ENCODE measurements at regions not wholly inside any gene's neighbourhood (a gene's known extent, or its start where the extent isn't known, plus 50 kb on each side); places are given as distances from the start of the nearest gene placed in this dataset.

GRCh38 chr13:109387471-109387870, 398.9 kb downstream of the IRS2 start:
- ATAC-seq (no peak), DNase-seq (ENCODE audit: low read depth, low spot score) (no peak)
- H3K4me2 ChIP-seq (ENCODE audit: low read length): no peak overlapping the region
- no peaks in the 10 kb centered on the region; the same call in 1 of the 2 replicates for H3K79me2 ChIP-seq (ENCODE audit: insufficient read depth, low read length)
- no peaks in the 10 kb centered on the region for H3K27me3 ChIP-seq (ENCODE audit: insufficient read depth, low read length)
- H3K9me2 ChIP-seq (ENCODE audit: insufficient read depth): no peaks in the 10 kb centered on the region
- H3K9me3 ChIP-seq (ENCODE audit: control insufficient read depth in 1 of 2, insufficient read depth in 1 of 2, low read depth in 1 of 2, low read length in 2 of 2): no peaks in the 10 kb centered on the region
- H3K9ac ChIP-seq (ENCODE audit: low read length): no peak overlapping the region
- ChIA-PET RAD21 (ENCODE audit: low non-redundant PET in 1 of 2, low total read pairs in 2 of 2, uncharacterized antibody in 2 of 2, unreplicated experiment in 2 of 2) (no interaction called here), CTCF (no interaction called here), POLR2A (no interaction called here)
- no peak overlapping the region for H2AFZ ChIP-seq (ENCODE audit: low read depth, low read length, poor library complexity, severe bottlenecking)
- no peaks in the 10 kb centered on the region for H3K4me1 ChIP-seq (ENCODE audit: control insufficient read depth in 1 of 2, insufficient read depth in 2 of 2, low read length in 2 of 2)
- no peaks in the 10 kb centered on the region for H3K36me3 ChIP-seq (ENCODE audit: control insufficient read depth in 1 of 2, insufficient read depth in 2 of 2, low read length in 2 of 2)
- TF ChIP-seq CEBPB (IDR thresholded peaks at IDR 0.05; ENCODE audit: low read depth) (no peak), EZH2 (IDR thresholded peaks at IDR 0.05) (no peak), CTCF (IDR thresholded peaks at IDR 0.05 in 2 of 3, conservative IDR thresholded peaks at IDR 0.05 in 1 of 3; ENCODE audit: borderline replicate concordance in 1 of 3, insufficient read depth in 1 of 3, low read depth in 2 of 3, low read length in 2 of 3) (no peak), SIN3A (IDR thresholded peaks at IDR 0.05; ENCODE audit: low read depth) (no peak), MAX (IDR thresholded peaks at IDR 0.05) (no peak), TCF7L2 (IDR thresholded peaks at IDR 0.05; ENCODE audit: borderline replicate concordance, extremely low read depth, insufficient read depth, insufficient read length) (no peak), ELF1 (IDR thresholded peaks at IDR 0.05; ENCODE audit: borderline replicate concordance, low read depth) (no peak)
- no peaks in the 10 kb centered on the region for H4K20me1 ChIP-seq (ENCODE audit: insufficient read depth)
- H3K4me3 ChIP-seq (replicated peaks in 1 of 2; ENCODE audit: low read depth in 1 of 2, low read length in 2 of 2): no peak overlapping the region
- intact Hi-C loops (cut with micrococcal nuclease): no loop called here
- no peak overlapping the region for H3K27ac ChIP-seq (ENCODE audit: low read depth, low read length)
- no TSS peak for BruUV-seq (replicated peaks)

GRCh38 chr13:109385242-109385560, 401.2 kb downstream of the IRS2 start:
- intact Hi-C loops (cut with micrococcal nuclease): no loop called here
- Histone ChIP-seq H3K36me3 (ENCODE audit: control insufficient read depth in 1 of 2, insufficient read depth in 2 of 2, low read length in 2 of 2) (no peaks in the 10 kb centered on the region), H2AFZ (ENCODE audit: low read depth, low read length, poor library complexity, severe bottlenecking) (no peak overlapping the region), H4K20me1 (ENCODE audit: insufficient read depth) (no peaks in the 10 kb centered on the region), H3K9me3 (ENCODE audit: control insufficient read depth in 1 of 2, insufficient read depth in 1 of 2, low read depth in 1 of 2, low read length in 2 of 2) (no peaks in the 10 kb centered on the region), H3K27ac (ENCODE audit: low read depth, low read length) (no peak overlapping the region), H3K4me1 (ENCODE audit: control insufficient read depth in 1 of 2, insufficient read depth in 2 of 2, low read length in 2 of 2) (no peaks in the 10 kb centered on the region), H3K9ac (ENCODE audit: low read length) (no peak overlapping the region), H3K4me2 (ENCODE audit: low read length) (no peak overlapping the region), H3K27me3 (ENCODE audit: insufficient read depth, low read length) (no peaks in the 10 kb centered on the region), H3K79me2 (ENCODE audit: insufficient read depth, low read length) (no peaks in the 10 kb centered on the region; the same call in 1 of the 2 replicates), H3K4me3 (replicated peaks in 1 of 2; ENCODE audit: low read depth in 1 of 2, low read length in 2 of 2) (no peak overlapping the region), H3K9me2 (ENCODE audit: insufficient read depth) (no peaks in the 10 kb centered on the region)
- BruUV-seq (replicated peaks): no TSS peak
- ChIA-PET CTCF (interaction anchor here (0.7 kb wide), 1 partner anchor 705 kb away, joined by 4 read pairs; no protein-coding TSS in a partner anchor), RAD21 (ENCODE audit: low non-redundant PET in 1 of 2, low total read pairs in 2 of 2, uncharacterized antibody in 2 of 2, unreplicated experiment in 2 of 2) (no interaction called here), POLR2A (no interaction called here)
- no peak for ATAC-seq
- DNase-seq (ENCODE audit: low read depth, low spot score): no peak
- TF ChIP-seq YY1 (IDR thresholded peaks at IDR 0.05; ENCODE audit: extremely low read depth, insufficient replicate concordance, low read depth, low read length) (no peak), REST (IDR thresholded peaks at IDR 0.05; ENCODE audit: low read depth) (no peak), ATF3 (IDR thresholded peaks at IDR 0.05) (no peak), RAD21 (IDR thresholded peaks at IDR 0.05; ENCODE audit: low read depth) (no peak), TCF7L2 (IDR thresholded peaks at IDR 0.05; ENCODE audit: borderline replicate concordance, extremely low read depth, insufficient read depth, insufficient read length) (no peak), EZH2 (IDR thresholded peaks at IDR 0.05) (no peak), EZH2phosphoT487 (IDR thresholded peaks at IDR 0.05; ENCODE audit: borderline replicate concordance) (no peak), FOSL1 (IDR thresholded peaks at IDR 0.05; ENCODE audit: low read depth) (no peak)

Measured in HCT116 (cell line).